Stimulated activated CD8-positive, alpha-beta memory T cell treated with anti-CD3 and anti-CD28 coated beads, Interleukin-15, amount 100 ng/mL, for 4 hours (primary cell): ENCODE measurements at regions not wholly inside any gene's neighbourhood (a gene's known extent, or its start where the extent isn't known, plus 50 kb on each side); places are given as distances from the start of the nearest gene placed in this dataset.
"Not testable (repeated sequence)": the region's sequence is repeated elsewhere in the genome, so short reads cannot be mapped to it uniquely, and the experiment has no call there.

Experiments
- DNase-seq, 2 donors: peaks; one replicate each; pipeline ENCODE4 v3.0.0-alpha.2; 2020; ENCODE audit warnings: low read depth in 2 of 2

GRCh38 chr3:21238661-21239060 is 512.3 kb downstream of the ZNF385D start:
- DNase-seq = no peak

GRCh38 chr3:21237638-21238037 is 513.4 kb downstream of the ZNF385D start:
- DNase-seq = no peak

GRCh38 chr3:21235491-21235890 is 515.5 kb downstream of the ZNF385D start:
- no peak for DNase-seq

- no peak for DNase-seq
These were observed 516.1 kb downstream of the ZNF385D start for GRCh38 chr3:21234933-21235332.

GRCh38 chr3:21229426-21230135 is 521.4 kb downstream of the ZNF385D start:
- DNase-seq = no peak

GRCh38 chr3:21226086-21226485 is 524.9 kb downstream of the ZNF385D start:
- DNase-seq = no peak

- no peak for DNase-seq
These were observed 530.1 kb downstream of the ZNF385D start for GRCh38 chr3:21220944-21221343.

- DNase-seq = no peak
These were observed 534.4 kb downstream of the ZNF385D start for GRCh38 chr3:21216598-21216997.

GRCh38 chr3:21204122-21204521 is 546.9 kb downstream of the ZNF385D start:
- not testable (repeated sequence) for DNase-seq

GRCh38 chr3:21195203-21195602 is 555.8 kb downstream of the ZNF385D start:
- no peak for DNase-seq

GRCh38 chr3:21194036-21194435 is 557.0 kb downstream of the ZNF385D start:
- DNase-seq = not testable (repeated sequence)

- no peak for DNase-seq
These were observed 562.6 kb downstream of the ZNF385D start for GRCh38 chr3:21188459-21188858.

- DNase-seq = no peak
These were observed 565.1 kb downstream of the ZNF385D start for GRCh38 chr3:21185816-21186314.

GRCh38 chr3:21174461-21174860 is 576.5 kb downstream of the ZNF385D start:
- no peak for DNase-seq

GRCh38 chr3:21170964-21171363 is 580.0 kb downstream of the ZNF385D start:
- DNase-seq = no peak

GRCh38 chr3:21169948-21170347 is 581.1 kb downstream of the ZNF385D start:
- DNase-seq = no peak

GRCh38 chr3:21168471-21168870 is 582.5 kb downstream of the ZNF385D start:
- no peak for DNase-seq

- DNase-seq = no peak
These were observed 587.1 kb downstream of the ZNF385D start for GRCh38 chr3:21163956-21164355.

GRCh38 chr3:21159543-21159906 is 591.5 kb downstream of the ZNF385D start:
- DNase-seq = no peak

GRCh38 chr3:21158861-21159542 is 592.0 kb downstream of the ZNF385D start:
- no peak for DNase-seq

GRCh38 chr3:21154911-21155310 is 596.1 kb downstream of the ZNF385D start:
- no peak for DNase-seq

- DNase-seq = no peak
These were observed 598.5 kb downstream of the ZNF385D start for GRCh38 chr3:21152555-21152954.

GRCh38 chr3:21142949-21143348 is 608.1 kb downstream of the ZNF385D start:
- no peak for DNase-seq
